DND-41 (cell line): ENCODE measurements at regions not wholly inside any gene's neighbourhood (a gene's known extent, or its start where the extent isn't known, plus 50 kb on each side); places are given as distances from the start of the nearest gene placed in this dataset.

Source experiments
- ATAC-seq: fragments of 200-7000 bp; cut with Tn5 transposase; 3 replicates; pipeline ENCODE4 v1.9.1; 2021; ENCODE audit warnings: low read depth; ENCODE audit not compliant: insufficient read depth
- DNase-seq: peaks from one replicate; pipeline ENCODE4 v3.0.0-alpha.2; 2020
- H2AFZ ChIP-seq: 2 replicates; pipeline ENCODE4 v1.6.0; 2012; ENCODE audit warnings: low read depth, low read length
- H3K27ac ChIP-seq: 2 replicates; pipeline ENCODE4 v1.5.1; 2012; ENCODE audit warnings: low read length, inconsistent platforms
- H3K27me3 ChIP-seq: fragments of 200-600 bp; sonication (generic); 2 replicates; pipeline ENCODE4 v1.6.0; 2012; ENCODE audit warnings: low read length, mild to moderate bottlenecking, inconsistent platforms; ENCODE audit not compliant: insufficient read depth, poor library complexity
- H3K36me3 ChIP-seq: 2 replicates; pipeline ENCODE4 v1.5.1; 2012; ENCODE audit warnings: low read length, inconsistent platforms; ENCODE audit not compliant: insufficient read depth
- H3K4me1 ChIP-seq: 2 replicates; pipeline ENCODE4 v1.5.1; 2012; ENCODE audit warnings: mild to moderate bottlenecking, low read length; ENCODE audit not compliant: insufficient read depth
- H3K4me2 ChIP-seq: 2 replicates; pipeline ENCODE4 v1.6.0; 2012; ENCODE audit warnings: mild to moderate bottlenecking, moderate library complexity, low read length, inconsistent platforms; ENCODE audit not compliant: insufficient read depth
- H3K4me3 ChIP-seq, 2 experiments: fragments of 200-600 bp in 1 of 2; shearing (Covaris generic) in 1 of 2; 2 replicates each; pipeline ENCODE4 v1.5.1; 2012 to 2016; ENCODE audit warnings: inconsistent platforms in 2 of 2, low read length in 2 of 2, mild to moderate bottlenecking in 2 of 2, low read depth in 1 of 2, moderate library complexity in 1 of 2
- H3K79me2 ChIP-seq: 2 replicates; pipeline ENCODE4 v1.6.0; 2012; ENCODE audit warnings: low read length, inconsistent platforms; ENCODE audit not compliant: insufficient read depth
- H3K9ac ChIP-seq: 2 replicates; pipeline ENCODE4 v1.6.0; 2012; ENCODE audit warnings: low read depth, mild to moderate bottlenecking, inconsistent platforms, low read length, moderate library complexity
- H3K9me3 ChIP-seq: 2 replicates; pipeline ENCODE4 v1.5.1; 2012; ENCODE audit warnings: low read length, moderate library complexity, mild to moderate bottlenecking, inconsistent platforms; ENCODE audit not compliant: insufficient read depth, severe bottlenecking
- H4K20me1 ChIP-seq: 2 replicates; pipeline ENCODE4 v1.6.0; 2012; ENCODE audit warnings: low read length; ENCODE audit not compliant: insufficient read depth
- CTCF ChIP-seq: IDR thresholded peaks from 2 replicates; pipeline ENCODE4 v1.5.1; 2012; ENCODE audit warnings: borderline replicate concordance, low read length, moderate library complexity, mild to moderate bottlenecking; ENCODE audit not compliant: poor library complexity, severe bottlenecking; ENCODE audit errors: extremely low read depth
- EZH2 ChIP-seq: IDR thresholded peaks from 3 replicates; pipeline ENCODE4 v1.6.1; 2012; ENCODE audit warnings: borderline replicate concordance, low read depth, mild to moderate bottlenecking, moderate library complexity, low read length, inconsistent platforms; ENCODE audit not compliant: severe bottlenecking

GRCh38 chr6:118739696-118740353, 88.4 kb upstream of the CEP85L start:
- no peak overlapping the region for H3K4me3 ChIP-seq
- H3K4me2 ChIP-seq = no peak overlapping the region
- TF ChIP-seq CTCF (no peak), EZH2 (no peak)
- no peaks in the 10 kb centered on the region for H3K27me3 ChIP-seq
- H4K20me1 ChIP-seq = no peaks in the 10 kb centered on the region
- no peak for ATAC-seq
- DNase-seq = no peak
- no peaks in the 10 kb centered on the region for H3K9me3 ChIP-seq
- H3K36me3 ChIP-seq = no peaks in the 10 kb centered on the region
- H3K9ac ChIP-seq = no peak overlapping the region
- no peak overlapping the region for H3K27ac ChIP-seq
- H2AFZ ChIP-seq = no peak overlapping the region
- H3K4me1 ChIP-seq = peaks cover 8% of the 10 kb centered on the region
- H3K79me2 ChIP-seq = no peaks in the 10 kb centered on the region

- ATAC-seq (no peak), DNase-seq (no peak)
- H3K27me3 ChIP-seq = no peaks in the 10 kb centered on the region
- H3K79me2 ChIP-seq = no peaks in the 10 kb centered on the region
- no peak overlapping the region for H2AFZ ChIP-seq
- no peaks in the 10 kb centered on the region for H4K20me1 ChIP-seq
- TF ChIP-seq EZH2 = no peak
- TF ChIP-seq CTCF = no peak
- H3K36me3 ChIP-seq = no peaks in the 10 kb centered on the region
- H3K4me2 ChIP-seq = no peak overlapping the region
- no peaks in the 10 kb centered on the region for H3K9me3 ChIP-seq
- no peak overlapping the region for H3K27ac ChIP-seq
- no peak overlapping the region for H3K4me3 ChIP-seq
- H3K9ac ChIP-seq = no peak overlapping the region
- peaks cover 8% of the 10 kb centered on the region for H3K4me1 ChIP-seq
Measured at GRCh38 chr6:118736440-118736839, 85.0 kb upstream of the CEP85L start.

DNA sequence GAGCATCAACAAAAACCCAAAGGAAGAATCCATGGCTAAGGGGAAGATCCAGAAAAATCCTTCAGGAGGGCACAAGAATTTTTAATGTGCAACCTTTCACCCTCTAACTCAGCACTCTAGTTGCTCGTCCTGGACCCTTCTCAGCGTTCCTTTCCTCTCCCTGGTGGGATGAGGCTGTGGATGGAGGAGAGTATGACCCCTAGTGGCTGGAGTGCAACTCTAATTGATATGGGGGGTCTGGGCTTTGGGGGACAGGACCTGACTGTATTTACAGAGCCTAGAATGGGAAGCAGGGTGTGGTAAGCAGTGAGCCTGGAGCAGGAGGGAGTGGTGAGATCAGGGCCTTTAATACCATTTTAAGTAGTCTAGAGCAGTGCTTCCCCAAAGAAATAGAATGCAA, 83.9 kb upstream of the CEP85L start:
- no peak overlapping the region for H3K27ac ChIP-seq
- H3K79me2 ChIP-seq = no peaks in the 10 kb centered on the region
- no peak overlapping the region for H3K9ac ChIP-seq
- DNase-seq (peak; percentile 13), ATAC-seq (peak; percentile 64)
- no peak overlapping the region for H2AFZ ChIP-seq
- H3K4me1 ChIP-seq = peaks cover 6% of the 10 kb centered on the region
- TF ChIP-seq CTCF (peak; percentile 65), EZH2 (no peak)
- H3K36me3 ChIP-seq = no peaks in the 10 kb centered on the region
- no peaks in the 10 kb centered on the region for H3K9me3 ChIP-seq
- no peaks in the 10 kb centered on the region for H4K20me1 ChIP-seq
- no peaks in the 10 kb centered on the region for H3K27me3 ChIP-seq
- H3K4me2 ChIP-seq = no peak overlapping the region
- H3K4me3 ChIP-seq = no peak overlapping the region
